MCF 10A (cell line): ENCODE measurements at regions not wholly inside any gene's neighbourhood (a gene's known extent, or its start where the extent isn't known, plus 50 kb on each side); places are given as distances from the start of the nearest gene placed in this dataset.

Source experiments
- BruUV-seq: library from RNA; stranded (reverse); fragments of 400-500 nt; replicated peaks from 2 replicates; lab custom pipeline; 2021; lab: Mats Ljungman, UMichigan
- CTCF ChIA-PET: fragments of 300-600 bp; sonication (Branson Sonifier 250); formaldehyde crosslinking; extraction: SDS; loops from one replicate; lab custom pipeline; 2021; ENCODE audit warnings: antibody characterized with exemption, inconsistent platforms; lab: Yijun Ruan, JAX
- POLR2A ChIA-PET: fragments of 300-600, 350-650 bp; sonication (Branson Sonifier 250); formaldehyde crosslinking; extraction: SDS; loops from one replicate; lab custom pipeline; 2020; ENCODE audit warnings: antibody characterized with exemption, inconsistent platforms; lab: Yijun Ruan, JAX
- DNase-seq: peaks from one replicate; pipeline ENCODE4 v3.0.0-alpha.2; 2018; ENCODE audit not compliant: unreplicated experiment
- H3K27ac Mint-ChIP-seq: one replicate; pipeline ENCODE4 v1.8.0; 2022; ENCODE audit warnings: mild to moderate bottlenecking, low read depth, mixed read lengths; ENCODE audit not compliant: unreplicated experiment
- H3K27me3 Mint-ChIP-seq: one replicate; pipeline ENCODE4 v1.8.0; 2022; ENCODE audit warnings: mixed read lengths; ENCODE audit not compliant: insufficient read depth, unreplicated experiment
- H3K36me3 Mint-ChIP-seq: one replicate; pipeline ENCODE4 v1.8.0; 2022; ENCODE audit warnings: mild to moderate bottlenecking, moderate library complexity, mixed read lengths; ENCODE audit not compliant: insufficient read depth, unreplicated experiment
- H3K4me1 Mint-ChIP-seq: one replicate; pipeline ENCODE4 v1.8.0; 2022; ENCODE audit warnings: mixed read lengths; ENCODE audit not compliant: insufficient read depth, unreplicated experiment
- H3K4me3 Mint-ChIP-seq: one replicate; pipeline ENCODE4 v1.8.0; 2022; ENCODE audit warnings: mild to moderate bottlenecking, moderate library complexity, mixed read lengths; ENCODE audit not compliant: unreplicated experiment
- H3K9me3 Mint-ChIP-seq: one replicate; pipeline ENCODE4 v1.8.0; 2022; ENCODE audit warnings: mixed read lengths; ENCODE audit not compliant: unreplicated experiment
- CTCF ChIP-seq: fragments of 200-600 bp; IDR thresholded peaks from one replicate; pipeline ENCODE4 v1.8.0; 2022; ENCODE audit warnings: antibody characterized with exemption, mild to moderate bottlenecking; ENCODE audit not compliant: unreplicated experiment
- intact Hi-C: fragments of 100-400 bp; cut with micrococcal nuclease; formaldehyde crosslinking; loops from 2 replicates; pipeline ENCODE4 v1.14.1; 2022

GRCh38 chr1:74908131-74908530 lies 175.2 kb downstream of the TYW3 start:
- ChIA-PET CTCF (no interaction called here), POLR2A (no interaction called here)

GRCh38 chr1:74908797-74909196 lies 175.8 kb downstream of the TYW3 start:
- no peaks in the 10 kb centered on the region for H3K36me3 Mint-ChIP-seq
- no peaks in the 10 kb centered on the region for H3K9me3 Mint-ChIP-seq
- POLR2A ChIA-PET: no interaction called here
- CTCF ChIA-PET: no interaction called here
- no peaks in the 10 kb centered on the region for H3K4me1 Mint-ChIP-seq
- no peak for DNase-seq
- no TSS peak for BruUV-seq
- no peaks in the 10 kb centered on the region for H3K27me3 Mint-ChIP-seq
- H3K4me3 Mint-ChIP-seq: no peak overlapping the region
- TF ChIP-seq CTCF: no peak
- H3K27ac Mint-ChIP-seq: no peak overlapping the region
- intact Hi-C loops: no loop called here

More at GRCh38 chr1:74908131-74908530, 175.2 kb downstream of the TYW3 start:
- Mint-ChIP-seq H3K27ac (no peak overlapping the region), H3K4me1 (no peaks in the 10 kb centered on the region), H3K27me3 (no peaks in the 10 kb centered on the region), H3K36me3 (no peaks in the 10 kb centered on the region), H3K9me3 (no peaks in the 10 kb centered on the region), H3K4me3 (no peak overlapping the region)
- no TSS peak for BruUV-seq
- DNase-seq: no peak
- intact Hi-C loops: no loop called here
- no peak for TF ChIP-seq CTCF

- H3K4me1 Mint-ChIP-seq: no peaks in the 10 kb centered on the region
- no peak overlapping the region for H3K4me3 Mint-ChIP-seq
- intact Hi-C loops: no loop called here
- TF ChIP-seq CTCF: no peak
- H3K27ac Mint-ChIP-seq: no peak overlapping the region
- no peak for DNase-seq
- H3K27me3 Mint-ChIP-seq: no peaks in the 10 kb centered on the region
- H3K36me3 Mint-ChIP-seq: no peaks in the 10 kb centered on the region
- CTCF ChIA-PET: no interaction called here
- POLR2A ChIA-PET: no interaction called here
- peaks cover 8% of the 10 kb centered on the region for H3K9me3 Mint-ChIP-seq
- no TSS peak for BruUV-seq
These were observed 181.0 kb downstream of the TYW3 start for GRCh38 chr1:74913978-74914377.

GRCh38 chr1:74933500-74933899 lies 200.5 kb downstream of the TYW3 start:
- H3K4me3 Mint-ChIP-seq: no peak overlapping the region
- no peak for TF ChIP-seq CTCF
- ChIA-PET POLR2A (no interaction called here), CTCF (interaction anchor here (0.6 to 0.7 kb wide), 2 partner anchors 9 to 705 kb away, joined by 3 read pairs; no protein-coding TSS in a partner anchor)
- H3K27me3 Mint-ChIP-seq: no peaks in the 10 kb centered on the region
- no peaks in the 10 kb centered on the region for H3K9me3 Mint-ChIP-seq
- intact Hi-C loops: no loop called here
- H3K27ac Mint-ChIP-seq: no peak overlapping the region
- no peaks in the 10 kb centered on the region for H3K36me3 Mint-ChIP-seq
- peak; percentile 45 for DNase-seq
- H3K4me1 Mint-ChIP-seq: peaks cover 6% of the 10 kb centered on the region
- BruUV-seq: no TSS peak
